Muscle of arm (tissue), 1 donor: ENCODE measurements at regions not wholly inside any gene's neighbourhood (a gene's known extent, or its start where the extent isn't known, plus 50 kb on each side); places are given as distances from the start of the nearest gene placed in this dataset.

Experiments
- DNase-seq: peaks from one replicate; pipeline ENCODE4 v3.0.0-alpha.2; 2013

- DNase-seq: peak; percentile 1
Observed at GRCh38 chr4:135672202-135672601, 1470.6 kb upstream of the PABPC4L start.

- DNase-seq: no peak
Observed at GRCh38 chr4:135670548-135670947, 1469.0 kb upstream of the PABPC4L start.
